Upper lobe of right lung (tissue), 1 donor: ENCODE measurements at regions not wholly inside any gene's neighbourhood (a gene's known extent, or its start where the extent isn't known, plus 50 kb on each side); places are given as distances from the start of the nearest gene placed in this dataset.

ENCODE experiments used
- ATAC-seq: fragments of 200-7000 bp; cut with Tn5 transposase; one replicate; pipeline ENCODE4 v1.9.1; 2020; ENCODE audit warnings: mild to moderate bottlenecking, moderate library complexity
- DNase-seq: peaks from one replicate; pipeline ENCODE4 v3.0.0-alpha.2; 2020
- H3K27ac ChIP-seq: fragments of 200-600 bp; one replicate; pipeline ENCODE4 v1.8.0; 2022
- H3K27me3 ChIP-seq: fragments of 200-600 bp; one replicate; pipeline ENCODE4 v1.8.0; 2022; ENCODE audit warnings: mild to moderate bottlenecking
- H3K36me3 ChIP-seq: fragments of 200-600 bp; one replicate; pipeline ENCODE4 v1.8.0; 2022
- H3K4me1 ChIP-seq: fragments of 200-600 bp; one replicate; pipeline ENCODE4 v1.8.0; 2022
- H3K4me3 ChIP-seq: fragments of 200-600 bp; one replicate; pipeline ENCODE4 v1.8.0; 2022; ENCODE audit warnings: mild to moderate bottlenecking
- H3K9me3 ChIP-seq: fragments of 200-600 bp; one replicate; pipeline ENCODE4 v1.8.0; 2022
- intact Hi-C: fragments of 100-400 bp; cut with DNase I; formaldehyde crosslinking; loops from one replicate; pipeline ENCODE4 v1.11.0; 2022
- TF ChIP-seq, protein P1 (sequence below): fragments of 200-600 bp; IDR thresholded peaks from one replicate; pipeline ENCODE4 v1.8.0; 2022; ENCODE audit warnings: antibody characterized with exemption
- donor health status: DM: no; HTN: yes; CAD: no; lungs with severe emphysema.

DNA sequence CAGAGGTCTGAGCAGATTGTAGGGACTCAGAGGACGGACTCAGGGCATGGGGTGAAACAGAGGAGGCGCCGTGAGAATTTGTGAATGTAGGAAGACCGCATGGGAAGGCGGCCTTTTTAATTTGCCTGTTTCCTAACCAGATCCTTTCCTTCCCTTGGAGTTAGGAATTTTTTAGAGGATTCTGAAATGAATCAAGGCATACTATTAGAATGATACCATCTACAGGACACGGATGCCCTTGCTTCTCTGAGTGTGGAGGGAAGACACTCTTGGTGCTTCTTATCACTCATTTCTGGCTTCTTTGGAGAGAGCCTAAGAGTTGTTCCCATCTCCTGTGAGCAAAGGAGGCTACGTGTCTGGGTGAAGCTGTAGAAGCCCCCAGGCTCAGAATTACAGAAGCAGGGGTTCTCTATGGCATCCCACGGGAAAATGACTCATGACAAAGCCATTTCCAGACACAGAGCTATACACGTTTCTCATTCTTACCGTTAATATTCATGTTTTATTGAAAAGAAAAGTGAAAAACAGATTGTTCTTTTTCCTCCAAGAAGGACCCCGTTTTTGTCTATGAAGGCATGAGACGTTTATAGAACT, 148.5 kb downstream of the EDN3 start:
- intact Hi-C loops = no loop called here
- H3K36me3 ChIP-seq = no peaks in the 10 kb centered on the region
- no peaks in the 10 kb centered on the region for H3K9me3 ChIP-seq
- H3K4me1 ChIP-seq = no peaks in the 10 kb centered on the region
- H3K4me3 ChIP-seq = no peak overlapping the region
- DNase-seq (no peak), ATAC-seq (no peak)
- TF ChIP-seq, protein P1, sequence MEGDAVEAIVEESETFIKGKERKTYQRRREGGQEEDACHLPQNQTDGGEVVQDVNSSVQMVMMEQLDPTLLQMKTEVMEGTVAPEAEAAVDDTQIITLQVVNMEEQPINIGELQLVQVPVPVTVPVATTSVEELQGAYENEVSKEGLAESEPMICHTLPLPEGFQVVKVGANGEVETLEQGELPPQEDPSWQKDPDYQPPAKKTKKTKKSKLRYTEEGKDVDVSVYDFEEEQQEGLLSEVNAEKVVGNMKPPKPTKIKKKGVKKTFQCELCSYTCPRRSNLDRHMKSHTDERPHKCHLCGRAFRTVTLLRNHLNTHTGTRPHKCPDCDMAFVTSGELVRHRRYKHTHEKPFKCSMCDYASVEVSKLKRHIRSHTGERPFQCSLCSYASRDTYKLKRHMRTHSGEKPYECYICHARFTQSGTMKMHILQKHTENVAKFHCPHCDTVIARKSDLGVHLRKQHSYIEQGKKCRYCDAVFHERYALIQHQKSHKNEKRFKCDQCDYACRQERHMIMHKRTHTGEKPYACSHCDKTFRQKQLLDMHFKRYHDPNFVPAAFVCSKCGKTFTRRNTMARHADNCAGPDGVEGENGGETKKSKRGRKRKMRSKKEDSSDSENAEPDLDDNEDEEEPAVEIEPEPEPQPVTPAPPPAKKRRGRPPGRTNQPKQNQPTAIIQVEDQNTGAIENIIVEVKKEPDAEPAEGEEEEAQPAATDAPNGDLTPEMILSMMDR = no peak
- H3K27me3 ChIP-seq = peaks cover 52% of the 10 kb centered on the region
- no peak overlapping the region for H3K27ac ChIP-seq

DNA sequence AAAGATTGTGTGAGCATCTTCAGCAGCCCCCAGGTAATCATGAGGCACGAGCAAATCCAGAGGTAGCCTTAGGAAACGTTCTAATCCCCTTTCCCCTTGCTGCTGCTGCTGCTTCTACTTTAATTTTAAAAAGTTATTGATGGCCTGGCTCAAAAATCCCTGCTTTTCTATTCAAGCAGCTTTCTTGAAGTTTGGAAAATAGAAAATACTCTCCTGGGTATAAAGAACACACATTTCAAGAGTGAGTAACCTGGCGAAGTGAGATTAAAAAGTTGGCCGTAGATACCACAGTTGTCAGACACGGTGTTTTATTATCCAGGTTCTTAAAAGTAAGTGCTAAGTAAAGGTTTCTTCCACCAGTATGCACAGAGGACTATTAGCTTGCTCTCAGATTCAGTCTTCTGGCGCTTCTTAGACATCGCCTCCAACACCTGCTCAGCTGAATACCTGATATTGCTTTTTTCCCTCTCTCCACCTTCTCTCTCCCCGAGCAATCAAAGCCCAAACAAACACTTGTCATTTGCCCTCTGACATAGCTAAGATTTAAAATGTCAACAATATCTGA, 150.7 kb downstream of the EDN3 start:
- H3K36me3 ChIP-seq = no peaks in the 10 kb centered on the region
- TF ChIP-seq, protein P1 = no peak
- H3K27ac ChIP-seq = no peak overlapping the region
- H3K4me3 ChIP-seq = no peak overlapping the region
- no peaks in the 10 kb centered on the region for H3K4me1 ChIP-seq
- intact Hi-C loops = no loop called here
- ATAC-seq (no peak), DNase-seq (no peak)
- peaks cover 31% of the 10 kb centered on the region for H3K27me3 ChIP-seq
- H3K9me3 ChIP-seq = no peaks in the 10 kb centered on the region

DNA sequence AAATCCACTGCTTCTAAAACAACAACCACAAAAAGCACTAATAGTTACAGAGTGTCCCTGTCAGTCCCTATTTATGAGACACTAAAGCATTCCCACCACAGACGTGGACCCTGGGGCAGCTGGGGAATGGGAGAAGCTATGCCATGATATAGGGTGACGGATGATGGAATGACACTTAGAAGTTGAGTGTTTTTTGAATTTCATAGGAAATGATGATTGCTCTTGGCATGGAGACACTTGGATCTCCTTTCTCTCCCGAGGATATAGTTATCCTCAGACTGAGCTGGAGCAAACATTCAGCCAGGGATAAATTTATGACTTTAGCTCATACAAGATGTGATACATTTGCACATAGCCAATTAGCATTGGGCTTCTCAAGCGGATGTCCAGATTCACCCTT, 151.2 kb downstream of the EDN3 start:
- DNase-seq (no peak), ATAC-seq (no peak)
- Histone ChIP-seq H3K9me3 (no peaks in the 10 kb centered on the region), H3K27ac (no peak overlapping the region), H3K4me1 (no peaks in the 10 kb centered on the region), H3K27me3 (peaks cover 26% of the 10 kb centered on the region), H3K4me3 (no peak overlapping the region), H3K36me3 (no peaks in the 10 kb centered on the region)
- intact Hi-C loops = no loop called here
- TF ChIP-seq, protein P1 = no peak

DNA sequence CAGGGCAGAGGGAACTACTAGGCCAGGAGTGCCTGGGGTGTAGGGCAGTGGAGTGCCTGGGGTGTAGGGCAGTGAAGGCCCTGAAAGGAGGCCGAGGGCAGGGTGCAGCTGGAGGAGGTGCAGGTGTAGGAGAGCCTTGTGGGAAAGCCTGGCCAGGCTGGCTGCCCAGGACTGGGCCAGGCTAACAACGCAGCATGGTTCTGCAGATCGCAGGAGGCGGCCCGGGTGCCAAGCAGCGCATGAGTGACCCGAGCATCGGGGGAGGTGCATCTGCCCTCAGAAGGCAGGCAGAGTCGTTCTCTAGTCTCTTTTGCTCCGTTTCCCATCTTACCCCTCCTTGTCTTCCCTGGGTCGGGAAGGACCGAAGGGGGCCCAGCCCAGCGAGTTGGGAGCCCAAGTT, 151.5 kb upstream of the PHACTR3 start:
- TF ChIP-seq, protein P1 = no peak
- no peak for DNase-seq
- Histone ChIP-seq H3K27me3 (peaks cover 15% of the 10 kb centered on the region), H3K9me3 (no peaks in the 10 kb centered on the region), H3K36me3 (no peaks in the 10 kb centered on the region), H3K27ac (no peak overlapping the region), H3K4me1 (no peaks in the 10 kb centered on the region), H3K4me3 (no peak overlapping the region)
- intact Hi-C loops = no loop called here
- no peak for ATAC-seq

DNA sequence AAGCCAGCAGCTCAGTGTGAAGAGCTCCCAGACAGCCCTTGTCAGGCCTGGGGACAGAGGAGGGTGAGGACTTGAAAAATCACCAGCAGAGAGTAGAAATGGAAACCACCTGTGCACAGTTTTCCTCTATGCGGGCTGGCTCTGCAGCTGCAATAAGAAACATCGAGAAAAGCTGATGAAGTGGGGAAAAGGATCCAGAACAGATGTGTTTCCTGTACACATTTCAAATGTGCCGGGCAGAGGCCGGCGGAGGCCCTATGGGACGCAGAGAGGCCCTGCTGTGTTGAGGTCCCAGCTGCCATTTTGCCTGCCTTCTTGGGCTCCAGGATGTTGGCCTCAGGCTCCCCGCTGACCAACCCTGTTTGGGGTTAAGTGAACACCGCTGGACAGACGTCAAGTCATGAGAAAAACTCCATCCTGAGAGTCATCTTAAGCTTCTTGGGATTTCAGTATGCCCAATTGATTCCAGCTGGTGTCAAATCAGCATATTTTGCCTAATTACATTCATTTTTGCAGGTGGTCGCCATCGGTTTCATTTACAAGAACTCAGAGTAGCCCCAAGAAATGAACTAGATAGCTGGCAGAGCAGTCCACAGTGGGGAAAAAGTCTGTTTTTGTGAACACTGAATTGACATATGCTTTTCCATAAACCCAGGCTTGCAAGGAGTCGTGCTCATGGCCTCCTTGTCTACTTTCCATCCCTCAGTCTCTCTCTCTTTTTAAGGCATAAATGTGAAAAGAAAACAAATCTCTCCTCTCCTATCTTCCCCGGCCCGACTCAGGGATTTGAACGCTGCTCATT, 150.4 kb upstream of the PHACTR3 start:
- H3K27me3 ChIP-seq = peaks cover 12% of the 10 kb centered on the region
- H3K4me1 ChIP-seq = no peaks in the 10 kb centered on the region
- H3K27ac ChIP-seq = no peak overlapping the region
- intact Hi-C loops = no loop called here
- ATAC-seq = no peak
- TF ChIP-seq, protein P1 = no peak
- H3K36me3 ChIP-seq = no peaks in the 10 kb centered on the region
- DNase-seq = no peak
- no peaks in the 10 kb centered on the region for H3K9me3 ChIP-seq
- no peak overlapping the region for H3K4me3 ChIP-seq
